ENCODE measurements at regions not wholly inside any gene's neighbourhood (a gene's known extent, or its start where the extent isn't known, plus 50 kb on each side); places are given as distances from the start of the nearest gene placed in this dataset.

DNA sequence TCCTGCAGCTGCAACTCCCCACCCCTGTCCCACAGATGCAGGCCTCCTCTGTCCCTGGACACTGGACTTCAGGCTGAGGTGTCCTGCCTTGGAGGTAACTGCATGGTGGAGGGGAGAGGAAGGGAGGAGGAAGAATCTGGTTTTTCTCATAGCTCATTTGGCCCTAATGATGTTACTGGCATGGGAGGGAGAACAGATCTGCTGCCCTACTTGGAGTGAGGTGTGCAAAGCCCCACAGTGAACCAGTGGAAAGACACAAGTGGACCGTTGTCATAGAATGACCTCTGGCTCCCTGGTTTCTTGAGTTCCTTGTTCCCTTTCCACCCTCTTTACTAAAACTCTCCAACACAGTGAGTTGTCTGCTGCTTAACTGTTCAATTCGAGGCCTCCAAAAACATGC lies 215.9 kb downstream of the BARX2 start:
- Histone ChIP-seq H3K4me3 (ENCODE audit: low read depth in 1 of 2, low read length in 2 of 2) (no peak overlapping the region), H3K36me3 (ENCODE audit: insufficient read depth, low read length) (no peaks in the 10 kb centered on the region), H3K4me1 (ENCODE audit: insufficient read depth, low read length) (no peaks in the 10 kb centered on the region), H3K27ac (ENCODE audit: low read depth, low read length) (no peak overlapping the region), H3K9me3 (ENCODE audit: low read length) (no peaks in the 10 kb centered on the region), H3K9ac (ENCODE audit: low read length) (no peak overlapping the region), H3K27me3 (ENCODE audit: control insufficient read depth in 1 of 2, insufficient read depth in 2 of 2, low read length in 2 of 2) (no peaks in the 10 kb centered on the region)

GRCh38 chr11:129592191-129592590 lies 216.5 kb downstream of the BARX2 start:
- no peaks in the 10 kb centered on the region for H3K4me1 ChIP-seq (ENCODE audit: insufficient read depth, low read length)
- no peak overlapping the region for H3K27ac ChIP-seq (ENCODE audit: low read depth, low read length)
- no peaks in the 10 kb centered on the region for H3K27me3 ChIP-seq (ENCODE audit: control insufficient read depth in 1 of 2, insufficient read depth in 2 of 2, low read length in 2 of 2)
- H3K9me3 ChIP-seq (ENCODE audit: low read length), result no peaks in the 10 kb centered on the region
- H3K9ac ChIP-seq (ENCODE audit: low read length), result no peak overlapping the region
- H3K36me3 ChIP-seq (ENCODE audit: insufficient read depth, low read length), result no peaks in the 10 kb centered on the region
- H3K4me3 ChIP-seq (ENCODE audit: low read depth in 1 of 2, low read length in 2 of 2), result no peak overlapping the region

DNA sequence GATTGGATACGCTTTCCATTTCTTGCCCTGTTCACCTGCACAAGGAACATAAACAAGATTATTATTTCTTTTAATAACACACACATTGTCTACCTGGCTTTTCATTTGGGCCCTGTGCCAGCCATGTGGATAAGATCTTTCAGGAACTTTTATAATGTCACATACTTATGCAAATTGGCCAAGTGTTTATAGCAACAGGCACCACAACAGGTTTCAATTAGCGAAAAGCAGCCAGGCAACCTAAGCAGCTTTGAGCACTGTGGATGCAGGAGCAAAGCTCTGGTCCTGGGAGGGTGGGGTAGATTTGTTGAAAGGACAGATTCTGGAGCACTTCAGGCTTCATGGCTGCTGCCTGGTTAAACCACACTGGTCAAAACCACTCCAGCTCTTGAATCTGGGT lies 217.4 kb downstream of the BARX2 start:
- Histone ChIP-seq H3K4me1 (ENCODE audit: insufficient read depth, low read length) (no peaks in the 10 kb centered on the region), H3K27ac (ENCODE audit: low read depth, low read length) (no peak overlapping the region), H3K9me3 (ENCODE audit: low read length) (no peaks in the 10 kb centered on the region), H3K9ac (ENCODE audit: low read length) (no peak overlapping the region), H3K36me3 (ENCODE audit: insufficient read depth, low read length) (no peaks in the 10 kb centered on the region), H3K4me3 (ENCODE audit: low read depth in 1 of 2, low read length in 2 of 2) (no peak overlapping the region), H3K27me3 (ENCODE audit: control insufficient read depth in 1 of 2, insufficient read depth in 2 of 2, low read length in 2 of 2) (no peaks in the 10 kb centered on the region)

- Histone ChIP-seq H3K4me3 (ENCODE audit: low read depth in 1 of 2, low read length in 2 of 2) (no peak overlapping the region), H3K27ac (ENCODE audit: low read depth, low read length) (no peak overlapping the region), H3K4me1 (ENCODE audit: insufficient read depth, low read length) (no peaks in the 10 kb centered on the region), H3K9me3 (ENCODE audit: low read length) (no peaks in the 10 kb centered on the region), H3K36me3 (ENCODE audit: insufficient read depth, low read length) (no peaks in the 10 kb centered on the region), H3K27me3 (ENCODE audit: control insufficient read depth in 1 of 2, insufficient read depth in 2 of 2, low read length in 2 of 2) (no peaks in the 10 kb centered on the region), H3K9ac (ENCODE audit: low read length) (no peak overlapping the region)
These were observed 219.7 kb downstream of the BARX2 start for GRCh38 chr11:129595038-129595962.

GRCh38 chr11:129596351-129596750 lies 219.3 kb upstream of the TMEM45B start:
- Histone ChIP-seq H3K9ac (ENCODE audit: low read length) (no peak overlapping the region), H3K27ac (ENCODE audit: low read depth, low read length) (no peak overlapping the region), H3K36me3 (ENCODE audit: insufficient read depth, low read length) (no peaks in the 10 kb centered on the region), H3K9me3 (ENCODE audit: low read length) (no peaks in the 10 kb centered on the region), H3K27me3 (ENCODE audit: control insufficient read depth in 1 of 2, insufficient read depth in 2 of 2, low read length in 2 of 2) (no peaks in the 10 kb centered on the region), H3K4me1 (ENCODE audit: insufficient read depth, low read length) (no peaks in the 10 kb centered on the region), H3K4me3 (ENCODE audit: low read depth in 1 of 2, low read length in 2 of 2) (no peak overlapping the region)

DNA sequence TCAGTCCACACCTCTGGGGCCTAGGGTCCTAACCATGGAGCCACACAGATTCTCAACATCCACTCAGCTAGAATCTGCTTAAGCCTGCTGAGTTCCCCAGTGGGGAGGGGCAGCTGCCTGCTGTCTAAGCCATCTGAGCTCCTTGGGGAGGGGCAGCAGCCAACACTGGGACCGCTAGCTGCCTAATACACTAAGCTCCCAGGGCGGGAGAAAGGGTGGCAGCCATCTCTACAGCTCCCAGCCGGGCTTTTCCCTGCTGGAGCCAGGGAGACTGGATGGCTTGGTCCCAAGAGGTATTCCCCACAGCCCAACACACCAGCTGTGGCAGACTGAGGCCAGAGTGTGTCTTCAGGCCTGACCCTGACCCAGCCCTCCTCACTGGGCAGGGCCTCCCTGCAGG lies 217.3 kb upstream of the TMEM45B start:
- H3K9ac ChIP-seq (ENCODE audit: low read length), result no peak overlapping the region
- H3K27me3 ChIP-seq (ENCODE audit: control insufficient read depth in 1 of 2, insufficient read depth in 2 of 2, low read length in 2 of 2), result no peaks in the 10 kb centered on the region
- H3K4me3 ChIP-seq (ENCODE audit: low read depth in 1 of 2, low read length in 2 of 2), result no peak overlapping the region
- no peaks in the 10 kb centered on the region for H3K4me1 ChIP-seq (ENCODE audit: insufficient read depth, low read length)
- no peak overlapping the region for H3K27ac ChIP-seq (ENCODE audit: low read depth, low read length)
- no peaks in the 10 kb centered on the region for H3K36me3 ChIP-seq (ENCODE audit: insufficient read depth, low read length)
- H3K9me3 ChIP-seq (ENCODE audit: low read length), result no peaks in the 10 kb centered on the region

DNA sequence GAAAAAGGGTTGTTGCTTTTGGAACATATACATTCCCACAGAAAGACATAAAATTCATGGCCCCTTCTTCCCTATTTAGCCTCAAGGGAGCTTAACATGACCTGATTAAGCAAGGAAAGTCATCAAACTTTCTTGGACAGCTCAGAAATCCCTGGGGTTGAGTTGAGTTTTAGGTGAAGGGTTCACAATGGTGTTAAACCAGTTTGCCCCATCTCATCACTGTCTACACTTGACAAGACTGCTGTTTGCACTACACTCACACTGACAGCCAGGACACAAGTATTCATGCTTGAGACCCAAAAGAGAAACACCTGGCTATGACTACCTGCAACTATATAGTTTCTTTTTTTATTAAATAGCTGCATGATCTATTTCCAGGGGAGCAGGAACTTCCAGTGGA lies 209.8 kb upstream of the TMEM45B start:
- Histone ChIP-seq H3K9me3 (ENCODE audit: low read length) (no peaks in the 10 kb centered on the region), H3K27me3 (ENCODE audit: control insufficient read depth in 1 of 2, insufficient read depth in 2 of 2, low read length in 2 of 2) (no peaks in the 10 kb centered on the region), H3K36me3 (ENCODE audit: insufficient read depth, low read length) (no peaks in the 10 kb centered on the region), H3K4me3 (ENCODE audit: low read depth in 1 of 2, low read length in 2 of 2) (no peak overlapping the region), H3K4me1 (ENCODE audit: insufficient read depth, low read length) (no peaks in the 10 kb centered on the region), H3K27ac (ENCODE audit: low read depth, low read length) (no peak overlapping the region), H3K9ac (ENCODE audit: low read length) (no peak overlapping the region)

DNA sequence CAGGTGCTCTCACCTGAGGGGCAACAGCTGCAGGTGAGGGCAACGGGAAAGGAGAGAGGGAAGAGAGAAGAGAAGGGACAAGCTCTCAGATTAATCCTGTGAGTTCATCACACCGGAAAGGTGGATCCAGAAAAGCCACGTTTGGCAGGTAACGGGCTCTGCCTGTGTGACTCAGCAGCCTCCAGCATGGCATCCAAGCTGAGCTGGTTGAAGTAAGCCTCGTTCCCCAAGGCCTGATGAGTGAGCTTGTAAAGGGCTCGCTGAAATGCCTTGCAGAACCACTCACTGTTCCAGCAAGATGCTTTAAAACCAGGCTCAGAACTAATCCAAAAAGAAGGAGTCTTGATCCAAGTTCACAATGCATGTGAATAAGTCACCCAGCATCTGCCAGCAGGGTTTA lies 206.9 kb upstream of the TMEM45B start:
- no peaks in the 10 kb centered on the region for H3K36me3 ChIP-seq (ENCODE audit: insufficient read depth, low read length)
- no peak overlapping the region for H3K9ac ChIP-seq (ENCODE audit: low read length)
- no peaks in the 10 kb centered on the region for H3K27me3 ChIP-seq (ENCODE audit: control insufficient read depth in 1 of 2, insufficient read depth in 2 of 2, low read length in 2 of 2)
- no peaks in the 10 kb centered on the region for H3K9me3 ChIP-seq (ENCODE audit: low read length)
- no peaks in the 10 kb centered on the region for H3K4me1 ChIP-seq (ENCODE audit: insufficient read depth, low read length)
- H3K27ac ChIP-seq (ENCODE audit: low read depth, low read length), result no peak overlapping the region
- no peak overlapping the region for H3K4me3 ChIP-seq (ENCODE audit: low read depth in 1 of 2, low read length in 2 of 2)

- H3K4me1 ChIP-seq (ENCODE audit: insufficient read depth, low read length), result no peaks in the 10 kb centered on the region
- no peaks in the 10 kb centered on the region for H3K36me3 ChIP-seq (ENCODE audit: insufficient read depth, low read length)
- no peaks in the 10 kb centered on the region for H3K9me3 ChIP-seq (ENCODE audit: low read length)
- no peak overlapping the region for H3K9ac ChIP-seq (ENCODE audit: low read length)
- H3K4me3 ChIP-seq (ENCODE audit: low read depth in 1 of 2, low read length in 2 of 2), result no peak overlapping the region
- no peak overlapping the region for H3K27ac ChIP-seq (ENCODE audit: low read depth, low read length)
- no peaks in the 10 kb centered on the region for H3K27me3 ChIP-seq (ENCODE audit: control insufficient read depth in 1 of 2, insufficient read depth in 2 of 2, low read length in 2 of 2)
These were observed 205.5 kb upstream of the TMEM45B start for GRCh38 chr11:129610125-129610524.

GRCh38 chr11:129610545-129610944 lies 205.1 kb upstream of the TMEM45B start:
- H3K9ac ChIP-seq (ENCODE audit: low read length), result no peak overlapping the region
- H3K27ac ChIP-seq (ENCODE audit: low read depth, low read length), result no peak overlapping the region

DNA sequence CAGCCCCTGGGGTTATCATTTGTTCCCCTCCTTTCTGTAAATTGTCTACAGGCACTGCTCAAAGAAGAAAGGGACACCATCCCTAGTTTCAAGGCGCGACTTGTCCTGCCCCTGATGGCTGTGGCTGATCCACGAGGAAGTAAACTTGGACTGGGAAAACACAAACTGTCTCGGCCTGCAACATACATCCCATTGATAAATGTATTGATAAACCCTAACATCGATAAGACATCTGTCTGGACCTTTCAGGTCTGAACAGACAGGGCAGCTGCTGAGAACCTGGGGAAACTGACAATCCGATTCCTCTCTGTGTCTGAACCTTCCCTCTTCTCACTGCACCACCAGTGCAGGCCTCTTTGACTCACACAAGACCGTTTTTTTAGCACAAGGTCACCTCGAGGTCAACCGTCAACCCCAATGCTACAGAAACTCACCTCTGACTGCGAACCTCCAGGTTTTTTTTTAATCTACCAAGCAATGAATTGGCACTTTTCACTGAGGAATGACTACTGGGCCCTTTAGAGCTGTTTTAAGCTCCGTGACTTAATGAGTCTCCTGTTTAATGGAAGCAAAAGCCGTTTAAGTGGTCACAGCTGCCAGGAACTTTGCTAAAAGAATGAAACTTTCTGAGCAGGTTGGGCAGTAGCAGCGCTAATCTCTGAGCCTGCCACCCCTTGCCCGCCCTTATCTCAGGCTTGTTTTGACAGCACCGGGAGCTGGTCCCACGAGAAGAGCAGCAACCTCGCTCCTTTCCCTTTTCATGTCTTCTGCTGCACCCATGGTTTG lies 203.8 kb upstream of the TMEM45B start:
- H3K4me3 ChIP-seq (ENCODE audit: low read depth in 1 of 2, low read length in 2 of 2), result no peak overlapping the region
- H3K36me3 ChIP-seq (ENCODE audit: insufficient read depth, low read length), result no peaks in the 10 kb centered on the region
- no peaks in the 10 kb centered on the region for H3K9me3 ChIP-seq (ENCODE audit: low read length)
- H3K27me3 ChIP-seq (ENCODE audit: control insufficient read depth in 1 of 2, insufficient read depth in 2 of 2, low read length in 2 of 2), result no peaks in the 10 kb centered on the region
- H3K9ac ChIP-seq (ENCODE audit: low read length), result no peak overlapping the region
- H3K4me1 ChIP-seq (ENCODE audit: insufficient read depth, low read length), result no peaks in the 10 kb centered on the region
- H3K27ac ChIP-seq (ENCODE audit: low read depth, low read length), result no peak overlapping the region

More at GRCh38 chr11:129610545-129610944, 205.1 kb upstream of the TMEM45B start:
- H3K4me3 ChIP-seq (ENCODE audit: low read depth in 1 of 2, low read length in 2 of 2), result no peak overlapping the region
- no peaks in the 10 kb centered on the region for H3K36me3 ChIP-seq (ENCODE audit: insufficient read depth, low read length)
- no peaks in the 10 kb centered on the region for H3K27me3 ChIP-seq (ENCODE audit: control insufficient read depth in 1 of 2, insufficient read depth in 2 of 2, low read length in 2 of 2)
- no peaks in the 10 kb centered on the region for H3K9me3 ChIP-seq (ENCODE audit: low read length)
- no peaks in the 10 kb centered on the region for H3K4me1 ChIP-seq (ENCODE audit: insufficient read depth, low read length)

All from muscle layer of colon (tissue), 2 donors.